SK-MEL-5 (cell line): ENCODE measurements at regions not wholly inside any gene's neighbourhood (a gene's known extent, or its start where the extent isn't known, plus 50 kb on each side); places are given as distances from the start of the nearest gene placed in this dataset.

ENCODE experiments used
- DNase-seq: peaks from one replicate; pipeline ENCODE4 v3.0.0-alpha.2; 2016; ENCODE audit warnings: low read depth, low spot score
- in situ Hi-C: cut with HindIII; loops from 2 replicates; pipeline ENCODE4 v1.10.0; 2016; ENCODE audit warnings: low sequenced_read_pairs, high pct_unique_total_duplicates, low pct_unique_long_range_greater_than_20kb

DNA sequence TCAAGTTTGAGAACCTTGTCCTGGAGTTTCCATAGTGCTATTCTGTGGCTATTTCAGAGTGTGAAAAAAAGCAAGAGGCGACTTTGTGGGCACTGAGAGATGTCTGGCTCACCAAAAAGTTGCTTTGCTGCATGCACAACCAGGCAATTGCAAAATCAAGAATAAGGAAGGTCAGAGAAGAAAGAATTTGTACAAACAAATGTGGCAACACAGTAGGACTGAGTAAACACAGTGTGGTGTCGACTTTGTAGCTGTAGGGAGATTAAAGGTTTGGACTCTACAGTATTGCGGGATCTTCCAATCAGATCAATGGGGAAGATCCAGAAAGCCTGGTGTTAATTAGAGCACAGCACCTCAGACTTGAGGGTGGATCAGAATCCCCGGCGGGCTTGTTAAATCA lies 88.1 kb upstream of the PLPP4 start:
- in situ Hi-C loops, result no loop called here
- DNase-seq, result no peak

DNA sequence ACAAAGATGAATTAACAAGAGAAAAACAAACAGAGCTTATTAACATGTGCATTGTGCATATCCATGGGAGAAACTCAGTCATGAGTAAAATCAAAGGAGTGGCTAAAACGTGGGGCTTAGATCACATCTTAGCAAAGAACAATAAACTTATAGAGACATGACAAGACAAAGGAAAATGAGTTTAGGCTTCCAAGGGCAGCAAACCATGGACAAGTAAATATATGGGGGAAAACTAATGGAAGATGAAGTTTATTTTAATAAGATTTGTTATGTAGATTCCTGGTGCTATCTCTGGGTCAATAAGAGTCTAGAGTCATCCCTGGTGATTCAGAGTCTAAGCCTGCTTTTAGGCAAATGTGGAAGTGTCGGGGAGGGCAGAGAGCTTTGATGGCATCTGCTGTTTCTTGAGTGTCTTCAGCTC lies 87.2 kb upstream of the PLPP4 start:
- in situ Hi-C loops, result no loop called here
- no peak for DNase-seq

DNA sequence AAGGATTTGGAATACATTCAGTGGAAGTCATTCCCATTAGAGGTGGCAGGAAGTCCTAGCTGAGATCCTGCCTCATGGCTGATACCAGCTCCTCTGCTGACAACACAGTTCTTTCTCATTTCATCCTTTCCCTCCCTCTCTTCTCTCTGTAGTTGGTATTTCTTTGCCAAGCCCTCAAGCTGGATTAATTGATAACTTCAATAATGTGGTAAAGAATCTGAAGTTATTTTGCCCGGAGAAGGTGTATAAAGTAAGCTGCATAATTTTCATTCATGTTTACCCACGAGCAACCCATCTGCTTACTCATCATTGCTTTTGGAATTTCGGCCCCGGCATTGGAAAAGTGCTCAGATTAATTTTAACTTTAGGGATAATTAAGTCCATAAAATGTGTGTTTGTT lies 85.2 kb upstream of the PLPP4 start:
- in situ Hi-C loops, result no loop called here
- no peak for DNase-seq

DNA sequence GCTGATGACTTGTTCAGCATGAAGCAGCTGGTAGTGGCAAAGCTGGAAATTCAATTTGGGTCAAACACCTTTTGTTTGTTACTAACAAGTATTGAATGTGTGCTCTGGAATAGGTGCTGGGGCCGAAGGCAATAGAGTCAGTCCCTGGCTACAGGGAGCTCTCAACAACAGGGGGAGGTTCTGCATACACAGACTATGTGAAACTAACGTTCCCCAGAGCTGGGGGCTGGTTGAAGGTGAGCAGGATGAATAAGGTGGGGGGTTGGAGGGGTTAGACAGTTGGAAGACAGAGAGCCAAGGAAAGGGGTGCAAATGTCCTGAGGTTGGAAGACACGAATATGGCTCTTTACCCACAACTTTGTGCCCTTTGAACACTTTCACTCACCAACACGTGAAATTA lies 84.1 kb upstream of the PLPP4 start:
- DNase-seq, result no peak
- in situ Hi-C loops, result no loop called here

DNA sequence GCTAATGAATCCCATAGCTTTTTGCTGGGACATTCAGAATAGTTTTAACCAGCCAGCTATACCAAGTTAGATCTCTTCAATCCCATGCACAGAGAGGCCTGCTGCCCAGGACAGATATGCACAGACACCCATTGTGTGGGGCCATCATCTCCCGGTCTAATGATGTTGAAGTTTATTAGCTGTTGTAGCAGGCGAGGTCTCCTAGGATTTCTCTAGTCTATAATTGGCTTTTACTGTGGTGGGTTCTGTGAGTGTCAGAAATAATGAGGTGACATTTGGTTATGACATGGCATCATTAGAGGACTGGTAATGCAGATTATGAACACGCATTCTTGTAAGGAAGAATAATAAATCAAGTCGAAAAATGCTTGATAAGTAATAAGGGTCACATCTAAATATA lies 81.4 kb upstream of the PLPP4 start:
- DNase-seq, result no peak
- in situ Hi-C loops, result no loop called here

DNA sequence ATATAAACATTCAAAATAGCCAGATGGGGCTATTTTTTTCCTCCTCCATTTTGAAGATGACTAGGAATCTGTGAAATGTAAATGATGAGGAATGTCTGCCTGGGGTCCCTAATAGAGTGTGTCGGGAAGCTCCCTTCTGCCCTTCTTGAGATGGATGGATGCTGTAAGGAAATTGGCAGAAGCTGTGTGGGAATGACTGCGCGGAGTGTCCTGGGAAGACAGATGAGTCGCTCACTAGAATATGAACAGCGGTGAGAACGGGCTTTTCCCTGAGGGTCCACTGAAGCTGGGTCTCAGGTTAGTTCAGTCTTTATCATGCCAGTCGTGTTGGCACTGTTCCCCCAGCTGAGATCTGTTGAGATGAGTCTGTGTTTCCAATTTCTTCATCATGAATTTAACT lies 75.1 kb upstream of the PLPP4 start:
- in situ Hi-C loops, result no loop called here
- DNase-seq, result no peak

DNA sequence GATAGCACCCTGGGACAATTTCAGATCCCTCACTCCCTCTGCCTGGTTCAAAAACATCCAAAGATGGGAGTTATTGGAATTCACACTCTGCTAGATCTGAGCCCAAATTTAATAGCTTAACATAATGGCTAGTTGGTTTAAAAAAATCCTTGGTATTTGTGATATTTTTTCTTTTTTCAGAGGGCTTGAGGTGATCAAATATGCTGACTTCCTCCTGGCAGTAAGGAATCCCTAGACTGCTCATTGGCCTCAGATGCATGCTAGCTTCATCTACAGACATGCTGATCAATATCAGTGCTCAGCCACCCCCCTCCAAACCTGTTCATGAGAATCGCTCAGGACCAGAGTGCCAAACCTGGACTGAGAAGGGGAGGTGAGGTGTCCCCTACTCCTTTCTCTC lies 74.7 kb upstream of the PLPP4 start:
- in situ Hi-C loops, result no loop called here
- no peak for DNase-seq

DNA sequence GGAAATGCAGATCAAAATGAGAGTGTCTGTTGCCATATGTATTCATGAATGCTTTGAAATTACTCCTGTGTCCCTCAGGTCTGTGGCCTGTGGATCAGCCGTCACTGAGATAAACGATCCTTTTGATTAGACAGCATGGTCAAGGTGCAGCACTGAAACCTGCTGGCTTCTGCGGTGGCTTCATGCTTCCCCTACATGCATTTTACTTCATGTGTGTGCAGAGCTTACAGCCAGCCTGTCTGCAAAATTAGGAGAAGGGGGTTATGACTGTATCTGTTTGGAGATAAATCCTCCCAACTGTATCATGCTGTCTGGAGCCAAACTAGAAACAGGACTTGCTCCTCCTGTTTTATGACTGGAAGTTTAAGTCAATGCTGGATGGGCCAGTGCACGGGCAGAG lies 71.0 kb upstream of the PLPP4 start:
- DNase-seq, result no peak
- in situ Hi-C loops, result no loop called here

DNA sequence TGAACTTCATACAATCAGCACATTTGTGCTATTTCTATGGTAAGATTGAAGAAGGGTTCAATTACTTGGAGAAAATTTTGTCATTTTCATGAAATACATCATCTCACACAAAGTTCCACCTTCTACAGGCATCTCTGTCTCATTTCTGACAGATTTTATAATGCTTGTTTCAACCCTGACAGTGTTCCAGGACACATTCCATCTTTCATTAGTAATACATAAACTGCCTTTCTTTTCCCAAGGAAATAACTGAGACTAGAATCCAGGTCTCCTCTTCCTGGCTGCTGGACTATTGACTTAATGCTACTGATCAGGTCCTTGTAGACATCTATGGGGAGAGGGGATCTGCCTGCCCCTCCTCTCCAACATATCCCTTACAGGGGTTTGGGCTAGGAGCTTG lies 70.1 kb upstream of the PLPP4 start:
- in situ Hi-C loops, result no loop called here
- DNase-seq, result no peak

DNA sequence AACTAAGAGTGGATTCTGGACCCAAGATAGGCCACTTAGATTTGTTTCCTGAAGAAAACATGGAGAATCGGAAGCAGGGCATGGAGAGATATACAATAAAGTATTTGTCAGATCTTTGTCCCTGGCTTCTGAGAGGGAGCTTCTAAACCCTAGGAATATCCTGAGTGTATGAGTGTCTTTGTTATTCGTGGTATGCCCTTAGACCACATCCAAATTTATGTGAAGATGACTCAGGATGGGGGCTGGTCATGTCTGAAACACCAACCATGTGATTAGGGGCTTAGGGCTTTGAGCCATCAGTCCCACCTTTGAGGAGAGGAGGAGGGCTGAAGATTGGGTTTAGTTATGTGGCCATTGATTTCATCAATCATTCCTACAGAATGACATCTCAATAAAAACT lies 69.7 kb upstream of the PLPP4 start:
- peak; percentile 83 for DNase-seq

DNA sequence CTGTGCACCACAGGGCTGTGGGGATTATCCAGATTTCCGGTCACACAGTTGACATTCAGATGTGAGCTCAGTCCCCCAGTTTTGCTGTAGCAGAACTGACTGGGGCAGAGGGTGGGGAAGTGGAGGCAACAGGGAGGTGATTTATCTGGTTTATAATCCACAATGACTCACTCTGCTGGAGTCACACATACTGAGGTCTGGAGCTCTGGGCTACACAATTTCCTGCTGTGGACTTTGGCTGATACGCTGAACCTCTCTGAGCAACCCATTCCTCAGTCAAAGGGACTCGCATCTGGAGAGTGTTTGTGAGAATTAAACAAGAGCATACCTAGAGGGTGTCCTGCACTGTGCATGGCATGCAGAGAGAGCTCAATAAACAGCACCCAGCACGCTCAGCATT lies 64.8 kb upstream of the PLPP4 start:
- DNase-seq, result no peak
- in situ Hi-C loops, result no loop called here

More for the DNA sequence above, 69.7 kb upstream of the PLPP4 start:
- in situ Hi-C loops, result no loop called here

DNA sequence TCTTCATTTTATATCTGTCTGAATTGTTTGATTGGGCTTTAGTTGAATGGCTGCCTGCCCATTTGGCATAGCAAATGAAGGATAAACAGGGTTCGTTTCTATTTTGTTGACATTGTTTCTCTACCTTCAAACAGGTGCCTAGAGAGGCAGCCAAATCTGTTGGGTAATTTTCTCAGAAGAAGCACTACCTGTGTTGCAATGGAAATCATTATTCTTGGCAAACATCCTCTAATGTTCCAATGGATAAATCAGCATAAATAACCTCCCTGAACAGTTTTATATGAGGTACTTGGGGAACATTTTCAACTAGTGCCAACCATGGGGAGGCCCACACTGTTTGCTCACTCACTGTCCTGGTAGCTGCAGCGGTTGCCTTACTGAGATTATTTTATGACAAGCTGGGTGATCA lies 64.4 kb upstream of the PLPP4 start:
- no peak for DNase-seq
- in situ Hi-C loops, result no loop called here

DNA sequence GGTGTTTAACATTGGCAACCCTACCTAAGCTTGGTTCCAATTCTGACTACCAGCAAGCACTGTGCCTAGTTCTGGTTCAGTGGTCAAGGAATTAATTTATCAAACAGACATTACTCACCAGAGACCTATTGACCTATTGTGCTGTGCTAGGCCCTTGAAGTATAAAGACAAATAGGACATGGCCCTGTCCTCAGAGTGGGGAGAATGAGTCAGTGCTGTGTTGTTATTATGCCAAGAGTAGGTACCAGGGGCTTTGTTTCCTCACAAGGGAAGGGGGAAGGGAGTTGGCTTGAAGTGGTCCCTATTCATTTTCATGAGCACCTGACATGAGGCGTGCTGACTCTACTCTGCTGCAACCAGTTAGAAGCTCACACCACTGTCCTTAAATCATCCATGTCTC lies 62.6 kb upstream of the PLPP4 start:
- in situ Hi-C loops, result no loop called here
- DNase-seq, result no peak

DNA sequence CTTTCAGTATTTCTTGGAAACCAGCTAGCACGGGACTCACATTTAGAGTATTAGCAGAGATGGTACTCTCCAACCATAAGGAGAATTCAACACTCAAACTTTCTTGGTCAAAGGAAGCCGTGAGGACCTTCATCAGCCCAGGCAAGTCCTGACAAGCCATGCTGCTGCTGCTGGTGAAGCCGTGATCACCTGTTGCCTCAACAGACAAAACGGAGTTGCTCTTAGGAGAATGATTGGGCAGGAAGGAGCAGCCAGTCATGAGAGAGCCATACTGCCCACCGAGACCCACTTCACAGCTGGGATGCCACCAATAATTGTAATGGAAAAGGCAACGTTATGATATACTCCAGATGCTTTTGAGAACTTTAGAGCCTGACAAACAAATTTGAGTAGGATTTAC lies 60.8 kb upstream of the PLPP4 start:
- no peak for DNase-seq
- in situ Hi-C loops, result no loop called here

DNA sequence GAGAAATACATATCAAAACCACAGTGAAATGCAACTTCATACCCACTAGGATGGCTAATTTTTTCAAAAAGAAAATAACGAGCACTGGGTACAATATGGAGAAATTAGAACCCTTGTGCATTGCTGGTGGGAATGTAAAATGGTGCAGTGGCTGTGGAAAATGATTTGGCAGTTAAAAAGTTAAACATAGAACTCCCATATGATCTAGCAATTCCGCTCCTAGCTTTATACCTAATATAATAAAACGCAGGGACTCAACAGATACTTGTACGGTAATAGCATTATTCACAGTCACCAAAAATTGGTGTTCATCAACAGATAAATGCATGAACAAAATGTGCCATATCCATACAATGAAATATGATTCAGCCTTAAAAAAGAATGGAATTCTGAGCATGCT lies 58.8 kb upstream of the PLPP4 start:
- in situ Hi-C loops, result no loop called here
- DNase-seq, result no peak

DNA sequence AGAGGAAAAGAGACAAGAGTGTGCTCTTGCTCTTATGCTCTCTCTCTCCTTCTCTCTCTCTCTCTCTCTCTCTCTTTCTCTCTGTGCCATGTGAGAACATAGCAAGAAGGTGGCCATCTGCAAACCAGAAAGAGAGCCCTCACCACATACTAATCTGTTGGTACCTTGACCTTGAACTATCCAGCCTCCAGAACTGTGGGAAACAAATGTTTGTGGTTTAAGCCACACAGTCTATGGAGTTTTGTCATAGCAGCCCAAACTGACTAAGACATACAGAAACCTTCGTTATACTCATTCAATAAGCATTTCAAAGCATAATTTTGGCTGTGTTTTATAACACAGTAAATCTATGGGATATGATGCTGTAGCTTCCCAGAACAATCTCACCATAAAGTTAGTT lies 56.4 kb upstream of the PLPP4 start:
- no peak for DNase-seq
- in situ Hi-C loops, result no loop called here

DNA sequence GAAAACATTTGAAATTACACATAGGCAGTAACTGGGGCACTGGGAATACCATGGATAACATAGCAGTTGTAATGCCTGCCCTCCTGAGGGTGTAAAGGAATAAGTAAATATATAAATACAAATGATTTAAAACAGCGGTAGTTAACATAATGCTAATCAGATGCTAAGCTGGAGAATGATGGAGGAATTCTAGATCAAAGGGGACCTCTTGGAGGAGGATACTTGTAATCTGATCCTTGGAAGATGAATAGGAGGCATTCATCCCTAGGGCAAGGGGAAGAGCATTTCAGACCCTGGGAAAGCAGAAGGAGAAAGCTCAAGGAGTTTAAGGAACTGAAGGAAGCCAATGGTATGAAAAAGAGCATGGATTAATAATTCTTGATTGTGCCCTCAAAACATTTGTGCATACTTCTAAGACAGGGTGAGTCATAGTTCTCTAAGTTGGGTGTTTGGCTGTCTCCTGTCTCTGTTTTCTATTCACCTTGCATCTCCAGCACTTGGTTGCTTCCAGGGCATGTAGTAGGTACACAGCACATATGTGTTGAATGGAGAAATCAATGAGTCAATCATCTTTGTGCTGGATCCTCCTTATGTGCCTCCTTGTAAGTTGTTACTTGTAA lies 54.8 kb upstream of the PLPP4 start:
- in situ Hi-C loops, result no loop called here
- DNase-seq, result no peak

DNA sequence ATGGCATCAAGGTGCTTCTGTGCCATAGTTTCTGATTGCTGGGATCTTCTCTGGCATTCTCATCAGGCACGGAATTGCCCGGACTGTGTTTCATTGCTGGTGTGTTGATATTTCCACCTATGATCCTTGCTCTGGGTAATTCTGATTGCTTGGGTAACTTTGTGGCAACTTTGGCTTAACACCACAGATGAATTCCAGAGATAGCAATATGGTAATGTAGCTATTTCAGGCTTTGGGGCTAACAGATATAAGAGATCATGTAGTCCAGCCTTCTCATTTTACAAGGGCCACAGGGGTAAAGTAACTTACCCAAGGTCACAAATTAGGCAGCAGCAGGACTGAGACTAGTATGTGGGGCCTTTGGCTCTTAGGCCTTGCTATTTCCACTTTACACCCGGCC lies 53.9 kb upstream of the PLPP4 start:
- in situ Hi-C loops, result no loop called here
- DNase-seq, result no peak

DNA sequence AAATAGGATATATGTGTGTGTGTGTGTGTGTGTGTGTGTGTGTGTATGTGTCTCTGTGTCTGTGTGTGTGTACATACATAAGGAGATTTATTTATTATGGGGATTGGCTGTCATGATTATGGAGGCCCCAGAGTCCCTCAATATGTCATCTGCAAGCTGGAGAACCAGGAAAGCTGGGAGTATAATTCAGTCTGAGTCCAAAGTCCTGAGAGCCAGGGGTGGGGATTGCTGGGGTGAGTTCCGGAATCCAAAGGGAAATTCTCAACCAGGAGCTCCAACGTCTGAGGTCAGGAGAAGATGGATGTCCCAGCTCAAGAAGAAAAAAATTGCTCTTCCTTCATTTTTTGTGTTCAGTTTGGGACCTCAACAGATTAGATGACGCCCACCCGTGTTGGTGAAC lies 50.7 kb upstream of the PLPP4 start:
- in situ Hi-C loops, result no loop called here
- DNase-seq, result no peak
